ENCODE measurements at regions not wholly inside any gene's neighbourhood (a gene's known extent, or its start where the extent isn't known, plus 50 kb on each side); places are given as distances from the start of the nearest gene placed in this dataset.
"Not testable (repeated sequence)": the region's sequence is repeated elsewhere in the genome, so short reads cannot be mapped to it uniquely, and the experiment has no call there.

DNA sequence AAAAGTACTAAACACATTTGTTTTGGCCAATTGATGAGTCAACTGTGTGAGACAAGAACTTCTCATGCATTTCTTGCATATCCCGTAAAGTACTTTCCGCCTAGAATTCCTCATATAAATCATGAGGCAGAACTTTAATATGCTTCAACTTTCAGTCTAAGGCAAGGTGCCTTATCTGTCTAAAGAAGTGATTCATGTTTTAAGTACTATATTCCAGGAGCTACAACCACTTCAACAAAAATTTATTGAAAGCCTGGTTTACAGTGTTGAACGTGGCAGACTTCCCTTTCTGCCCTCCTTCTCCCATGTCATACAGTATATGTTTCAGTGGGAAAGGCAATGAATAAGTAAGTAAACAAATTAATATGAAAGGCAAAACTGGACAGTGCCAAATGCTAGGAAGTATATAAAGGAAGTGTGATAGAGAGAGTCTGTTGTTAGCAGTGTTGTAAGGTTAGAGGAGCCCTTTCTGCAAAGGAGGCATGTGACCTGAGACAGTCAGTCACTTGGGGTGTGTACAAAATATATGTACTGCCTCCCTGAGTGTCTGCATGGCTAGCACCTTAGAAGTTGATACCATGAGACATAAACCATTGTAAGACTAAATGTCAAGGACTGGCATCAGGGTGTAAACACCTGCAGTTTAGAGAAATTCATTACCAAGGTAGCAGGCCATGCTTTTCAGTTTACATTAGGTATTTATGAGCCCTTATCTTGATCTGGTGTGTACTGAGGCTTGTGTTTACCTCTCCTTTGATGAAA, 362.2 kb downstream of the SRGAP2C start:
- Histone ChIP-seq H4K20me1 (ENCODE audit: control insufficient read depth, extremely low read depth, insufficient read depth, low read length) (no peaks in the 10 kb centered on the region), H3K9ac (ENCODE audit: control insufficient read depth, extremely low read depth, insufficient read depth, low read length) (no peak overlapping the region), H3K9me3 (ENCODE audit: control insufficient read depth, low read depth, low read length) (no peaks in the 10 kb centered on the region), H3K4me2 (ENCODE audit: control insufficient read depth, extremely low read depth, insufficient read depth, low read depth, low read length) (no peak overlapping the region), H3K36me3 (ENCODE audit: control insufficient read depth in 2 of 2, extremely low read depth in 1 of 2, insufficient read depth in 2 of 2, low read length in 2 of 2) (no peaks in the 10 kb centered on the region), H3K4me1 (ENCODE audit: control insufficient read depth, extremely low read depth, insufficient read depth, low read length) (no peaks in the 10 kb centered on the region), H2AFZ (ENCODE audit: control insufficient read depth, low read length) (peak overlapping the region; percentile 26), H3K27ac (ENCODE audit: control insufficient read depth, insufficient read depth, low read length) (no peak overlapping the region), H3K4me3 (ENCODE audit: control insufficient read depth in 2 of 3, extremely low read depth in 1 of 3, insufficient read depth in 2 of 3, low read depth in 1 of 3, low read length in 3 of 3) (no peak overlapping the region), H3K79me2 (ENCODE audit: control insufficient read depth, insufficient read depth, low read length) (no peaks in the 10 kb centered on the region), H3K9me1 (ENCODE audit: control insufficient read depth, extremely low read depth, insufficient read depth, low read length) (no peaks in the 10 kb centered on the region), H3K27me3 (ENCODE audit: control insufficient read depth, extremely low read depth, insufficient read depth, low read length) (no peaks in the 10 kb centered on the region)
- no peak for FAIRE-seq
- DNase-seq (ENCODE audit: low read depth, low spot score) = no peak
- dilution Hi-C loops (cut with MboI; ENCODE audit: extremely low pct_ligation_motif_present, low sequenced_read_pairs) = no loop called here
- TF ChIP-seq CTCF (optimal IDR thresholded peaks at IDR 0.05 in 1 of 3, IDR thresholded peaks at IDR 0.05 in 1 of 3, conservative IDR thresholded peaks at IDR 0.05 in 1 of 3; ENCODE audit: extremely low read depth in 1 of 3, insufficient read depth in 2 of 3, low read length in 3 of 3) = no peak

DNA sequence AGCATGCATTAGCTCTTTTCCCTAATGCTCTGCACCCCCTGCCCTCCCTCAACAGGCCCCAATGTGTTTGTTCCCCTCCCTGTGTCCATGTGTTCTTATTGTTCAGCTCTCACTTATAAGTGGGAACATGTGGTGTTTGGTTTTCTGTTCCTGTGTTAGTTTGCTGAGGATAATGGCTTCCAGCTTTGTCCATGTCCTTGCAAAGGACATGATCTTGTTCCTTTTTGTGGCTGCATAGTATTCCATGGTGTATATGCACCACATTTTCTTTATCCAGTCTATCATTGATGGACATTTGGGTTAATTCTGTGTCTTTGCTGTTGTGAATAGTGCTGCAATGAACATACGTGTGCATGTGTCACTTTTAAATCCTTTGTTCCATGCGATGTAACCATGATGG, 363.0 kb downstream of the SRGAP2C start:
- DNase-seq (ENCODE audit: low read depth, low spot score); H3K4me1 ChIP-seq (ENCODE audit: control insufficient read depth, extremely low read depth, insufficient read depth, low read length); H3K36me3 ChIP-seq (ENCODE audit: control insufficient read depth in 2 of 2, extremely low read depth in 1 of 2, insufficient read depth in 2 of 2, low read length in 2 of 2); dilution Hi-C loops (cut with MboI; ENCODE audit: extremely low pct_ligation_motif_present, low sequenced_read_pairs); FAIRE-seq; H3K9me3 ChIP-seq (ENCODE audit: control insufficient read depth, low read depth, low read length); H3K4me2 ChIP-seq (ENCODE audit: control insufficient read depth, extremely low read depth, insufficient read depth, low read depth, low read length); H3K9ac ChIP-seq (ENCODE audit: control insufficient read depth, extremely low read depth, insufficient read depth, low read length); H4K20me1 ChIP-seq (ENCODE audit: control insufficient read depth, extremely low read depth, insufficient read depth, low read length); H2AFZ ChIP-seq (ENCODE audit: control insufficient read depth, low read length); H3K27ac ChIP-seq (ENCODE audit: control insufficient read depth, insufficient read depth, low read length); H3K79me2 ChIP-seq (ENCODE audit: control insufficient read depth, insufficient read depth, low read length); H3K4me3 ChIP-seq (ENCODE audit: control insufficient read depth in 2 of 3, extremely low read depth in 1 of 3, insufficient read depth in 2 of 3, low read depth in 1 of 3, low read length in 3 of 3); H3K9me1 ChIP-seq (ENCODE audit: control insufficient read depth, extremely low read depth, insufficient read depth, low read length); H3K27me3 ChIP-seq (ENCODE audit: control insufficient read depth, extremely low read depth, insufficient read depth, low read length): not testable (repeated sequence)

GRCh38 chr1:121550817-121551216, 366.0 kb downstream of the SRGAP2C start:
- H3K36me3 ChIP-seq (ENCODE audit: control insufficient read depth in 2 of 2, extremely low read depth in 1 of 2, insufficient read depth in 2 of 2, low read length in 2 of 2); dilution Hi-C loops (cut with MboI; ENCODE audit: extremely low pct_ligation_motif_present, low sequenced_read_pairs); H3K4me1 ChIP-seq (ENCODE audit: control insufficient read depth, extremely low read depth, insufficient read depth, low read length); FAIRE-seq; H3K79me2 ChIP-seq (ENCODE audit: control insufficient read depth, insufficient read depth, low read length); H4K20me1 ChIP-seq (ENCODE audit: control insufficient read depth, extremely low read depth, insufficient read depth, low read length); H3K9me1 ChIP-seq (ENCODE audit: control insufficient read depth, extremely low read depth, insufficient read depth, low read length); H3K27me3 ChIP-seq (ENCODE audit: control insufficient read depth, extremely low read depth, insufficient read depth, low read length); H2AFZ ChIP-seq (ENCODE audit: control insufficient read depth, low read length); DNase-seq (ENCODE audit: low read depth, low spot score); H3K27ac ChIP-seq (ENCODE audit: control insufficient read depth, insufficient read depth, low read length); H3K4me3 ChIP-seq (ENCODE audit: control insufficient read depth in 2 of 3, extremely low read depth in 1 of 3, insufficient read depth in 2 of 3, low read depth in 1 of 3, low read length in 3 of 3); H3K9me3 ChIP-seq (ENCODE audit: control insufficient read depth, low read depth, low read length); H3K4me2 ChIP-seq (ENCODE audit: control insufficient read depth, extremely low read depth, insufficient read depth, low read depth, low read length); H3K9ac ChIP-seq (ENCODE audit: control insufficient read depth, extremely low read depth, insufficient read depth, low read length): not testable (repeated sequence)

GRCh38 chr1:121551491-121551890, 366.7 kb downstream of the SRGAP2C start:
- dilution Hi-C loops (cut with MboI; ENCODE audit: extremely low pct_ligation_motif_present, low sequenced_read_pairs); DNase-seq (ENCODE audit: low read depth, low spot score); H3K4me3 ChIP-seq (ENCODE audit: control insufficient read depth in 2 of 3, extremely low read depth in 1 of 3, insufficient read depth in 2 of 3, low read depth in 1 of 3, low read length in 3 of 3): not testable (repeated sequence)

More at GRCh38 chr1:121551491-121551890, 366.7 kb downstream of the SRGAP2C start:
- not testable (repeated sequence) for H3K9me1 ChIP-seq (ENCODE audit: control insufficient read depth, extremely low read depth, insufficient read depth, low read length); H4K20me1 ChIP-seq (ENCODE audit: control insufficient read depth, extremely low read depth, insufficient read depth, low read length); H3K27ac ChIP-seq (ENCODE audit: control insufficient read depth, insufficient read depth, low read length); H3K79me2 ChIP-seq (ENCODE audit: control insufficient read depth, insufficient read depth, low read length); H3K4me2 ChIP-seq (ENCODE audit: control insufficient read depth, extremely low read depth, insufficient read depth, low read depth, low read length); H3K4me1 ChIP-seq (ENCODE audit: control insufficient read depth, extremely low read depth, insufficient read depth, low read length); FAIRE-seq; H3K9me3 ChIP-seq (ENCODE audit: control insufficient read depth, low read depth, low read length); H2AFZ ChIP-seq (ENCODE audit: control insufficient read depth, low read length); H3K9ac ChIP-seq (ENCODE audit: control insufficient read depth, extremely low read depth, insufficient read depth, low read length); H3K27me3 ChIP-seq (ENCODE audit: control insufficient read depth, extremely low read depth, insufficient read depth, low read length); H3K36me3 ChIP-seq (ENCODE audit: control insufficient read depth in 2 of 2, extremely low read depth in 1 of 2, insufficient read depth in 2 of 2, low read length in 2 of 2)
